ENCODE measurements at regions not wholly inside any gene's neighbourhood (a gene's known extent, or its start where the extent isn't known, plus 50 kb on each side); places are given as distances from the start of the nearest gene placed in this dataset.

DNA sequence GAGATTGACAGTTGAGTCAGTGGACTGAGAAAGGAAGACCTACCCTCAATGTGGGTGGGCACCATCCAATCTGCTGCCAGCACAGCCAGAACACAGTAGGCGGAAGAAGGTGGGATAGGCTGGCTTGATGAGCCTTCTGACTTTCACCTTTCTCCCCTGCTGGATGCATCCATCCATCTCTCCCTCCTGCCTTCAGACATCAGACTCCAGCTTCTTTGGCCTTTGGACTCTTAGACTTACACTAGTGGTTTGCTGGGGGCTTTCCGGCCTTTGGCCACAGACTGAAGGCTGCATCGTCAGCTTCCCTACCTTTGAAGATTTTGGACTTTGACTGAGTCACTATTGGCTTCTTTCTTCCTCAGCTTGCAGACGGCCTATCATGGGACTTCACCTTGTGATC lies 456.5 kb upstream of the MIS18BP1 start:
- no peak overlapping the region for H2BK12ac ChIP-seq (ENCODE audit: low read depth, low read length)
- no peaks in the 10 kb centered on the region for H3K79me2 ChIP-seq (ENCODE audit: control insufficient read depth in 1 of 2, insufficient read depth in 2 of 2, low read length in 2 of 2)
- no peaks in the 10 kb centered on the region for H3K9me3 ChIP-seq (ENCODE audit: insufficient read depth in 2 of 2, low read depth in 1 of 2, low read length in 1 of 2)
- H3K14ac ChIP-seq (ENCODE audit: insufficient read length): no peak overlapping the region
- no peak overlapping the region for H2AFZ ChIP-seq (ENCODE audit: low read length)
- H3K4me2 ChIP-seq (ENCODE audit: insufficient read depth in 1 of 2, low read depth in 2 of 2, low read length in 2 of 2): no peak overlapping the region
- H2BK5ac ChIP-seq (ENCODE audit: low read depth, low read length): no peak overlapping the region
- POLR2A ChIA-PET (ENCODE audit: partially characterized antibody): no interaction called here
- no peak overlapping the region for H3K56ac ChIP-seq (replicated peaks; ENCODE audit: insufficient read length, low read depth, low read length)
- no peak overlapping the region for H3K18ac ChIP-seq (ENCODE audit: extremely low read depth, low read length)
- H3K9ac ChIP-seq (replicated peaks in 1 of 4; ENCODE audit: extremely low read depth in 1 of 4, low read depth in 3 of 4, low read length in 3 of 4): no peak overlapping the region
- no peaks in the 10 kb centered on the region for H3K27me3 ChIP-seq (replicated peaks in 1 of 4; ENCODE audit: control insufficient read depth in 3 of 4, extremely low read depth in 1 of 4, insufficient read depth in 3 of 4, low read length in 3 of 4)
- no peaks in the 10 kb centered on the region for H3K23me2 ChIP-seq (ENCODE audit: low read depth, low read length)
- no peak overlapping the region for H3K4me3 ChIP-seq (ENCODE audit: extremely low read depth in 1 of 4, insufficient read depth in 2 of 4, low read depth in 3 of 4, low read length in 4 of 4)
- no peak overlapping the region for H2BK20ac ChIP-seq (ENCODE audit: low read length)
- no peaks in the 10 kb centered on the region for H3K79me1 ChIP-seq (ENCODE audit: low read depth, low read length)
- CTCF ChIA-PET (ENCODE audit: partially characterized antibody): interaction anchor here (1.1 kb wide), 1 partner anchor 9 kb away, joined by 3 read pairs; no protein-coding TSS in a partner anchor
- H3K4me1 ChIP-seq (replicated peaks in 1 of 4; ENCODE audit: control insufficient read depth in 3 of 4, insufficient read depth in 4 of 4, low read length in 3 of 4): no peaks in the 10 kb centered on the region
- peak overlapping the region; percentile 57; the same call in 1 of the 2 replicates for H4K8ac ChIP-seq (ENCODE audit: extremely low read depth, insufficient read depth, low read length)
- H4K5ac ChIP-seq (ENCODE audit: insufficient read length, low read depth, low read length): no peak overlapping the region
- H4K20me1 ChIP-seq (replicated peaks in 1 of 2; ENCODE audit: control insufficient read depth in 1 of 2, insufficient read depth in 2 of 2, low read length in 2 of 2): no peaks in the 10 kb centered on the region
- no peak for FAIRE-seq
- no peak overlapping the region for H3K27ac ChIP-seq (ENCODE audit: low read depth, low read length)
- H3K23ac ChIP-seq (ENCODE audit: insufficient read length): no peak overlapping the region
- H4K91ac ChIP-seq (replicated peaks; ENCODE audit: insufficient read length, low read length): no peak overlapping the region
- no peak overlapping the region for H2BK15ac ChIP-seq (ENCODE audit: low read length)
- no peak overlapping the region for H3K4ac ChIP-seq (replicated peaks; ENCODE audit: insufficient read length, low read depth, low read length)
- no peak for DNase-seq (ENCODE audit: low read depth in 1 of 2, low spot score in 2 of 2)
- H2AK5ac ChIP-seq (ENCODE audit: low read depth, low read length): no peak overlapping the region
- WGBS, 2 experiments (ENCODE audit: extremely low coverage in 1 of 2, insufficient coverage in 1 of 2, insufficient read length in 1 of 2, insufficient replicate concordance in 2 of 2, low coverage in 1 of 2, low lambda C conversion rate in 2 of 2, missing lambda C conversion rate in 1 of 2): 90% methylated on average over 4 of the region's 4 CpGs; no CpG with 5 or more reads in 1 of the 2 experiments
- H2BK120ac ChIP-seq (replicated peaks; ENCODE audit: low read depth, low read length): no peak overlapping the region
- H3K36me3 ChIP-seq (ENCODE audit: control insufficient read depth in 2 of 4, insufficient read depth in 4 of 4, low read length in 3 of 4): no peaks in the 10 kb centered on the region
- no peak for TF ChIP-seq SP2 (IDR thresholded peaks at IDR 0.05; ENCODE audit: low read length)
- TF ChIP-seq PHF8 (conservative IDR thresholded peaks at IDR 0.05; ENCODE audit: low read depth, low read length): no peak
- TF ChIP-seq, protein P1, sequence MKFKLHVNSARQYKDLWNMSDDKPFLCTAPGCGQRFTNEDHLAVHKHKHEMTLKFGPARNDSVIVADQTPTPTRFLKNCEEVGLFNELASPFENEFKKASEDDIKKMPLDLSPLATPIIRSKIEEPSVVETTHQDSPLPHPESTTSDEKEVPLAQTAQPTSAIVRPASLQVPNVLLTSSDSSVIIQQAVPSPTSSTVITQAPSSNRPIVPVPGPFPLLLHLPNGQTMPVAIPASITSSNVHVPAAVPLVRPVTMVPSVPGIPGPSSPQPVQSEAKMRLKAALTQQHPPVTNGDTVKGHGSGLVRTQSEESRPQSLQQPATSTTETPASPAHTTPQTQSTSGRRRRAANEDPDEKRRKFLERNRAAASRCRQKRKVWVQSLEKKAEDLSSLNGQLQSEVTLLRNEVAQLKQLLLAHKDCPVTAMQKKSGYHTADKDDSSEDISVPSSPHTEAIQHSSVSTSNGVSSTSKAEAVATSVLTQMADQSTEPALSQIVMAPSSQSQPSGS (IDR thresholded peaks at IDR 0.05; ENCODE audit: low read length): no peak
- no peak for TF ChIP-seq EGR1 (IDR thresholded peaks at IDR 0.05; ENCODE audit: borderline replicate concordance, low read depth, low read length)
- no peak for TF ChIP-seq POLR2AphosphoS5 (IDR thresholded peaks at IDR 0.05; ENCODE audit: low read depth, low read length)
- no peak for TF ChIP-seq SIRT6 (IDR thresholded peaks at IDR 0.05; ENCODE audit: low read length)
- no peak for TF ChIP-seq BACH1 (IDR thresholded peaks at IDR 0.05; ENCODE audit: low read length)
- TF ChIP-seq SP4 (IDR thresholded peaks at IDR 0.05; ENCODE audit: low read length): no peak
- no peak for TF ChIP-seq CHD1 (IDR thresholded peaks at IDR 0.05; ENCODE audit: low read depth, low read length)

Measured in H1 (cell line).